Mesenchymal stem cell (in vitro differentiated cells and primary cell): ENCODE measurements at regions not wholly inside any gene's neighbourhood (a gene's known extent, or its start where the extent isn't known, plus 50 kb on each side); places are given as distances from the start of the nearest gene placed in this dataset.

Experiments
- DNase-seq: peaks from one replicate; pipeline ENCODE4 v3.0.0-alpha.2; 2013
- H2AFZ ChIP-seq: one replicate; pipeline ENCODE4 v1.6.1; 2013; ENCODE audit warnings: low read depth, mild to moderate bottlenecking, control low read depth, inconsistent platforms, low read length, moderate library complexity
- H2AK5ac ChIP-seq: 2 replicates; pipeline ENCODE4 v1.6.1; 2013; ENCODE audit warnings: low read length, moderate library complexity, mild to moderate bottlenecking, inconsistent platforms; ENCODE audit not compliant: severe bottlenecking
- H2BK120ac ChIP-seq: one replicate; pipeline ENCODE4 v1.6.1; 2013; ENCODE audit warnings: low read depth, mild to moderate bottlenecking, inconsistent platforms, low read length, moderate library complexity
- H2BK12ac ChIP-seq, 2 experiments: one replicate each; pipeline ENCODE4 v1.6.1; 2013; ENCODE audit warnings: inconsistent platforms in 2 of 2, low read length in 2 of 2, mild to moderate bottlenecking in 2 of 2, moderate library complexity in 2 of 2, control low read depth in 1 of 2
- H2BK15ac ChIP-seq: one replicate; pipeline ENCODE4 v1.6.1; 2013; ENCODE audit warnings: mild to moderate bottlenecking, low read depth, inconsistent platforms; ENCODE audit not compliant: poor library complexity, severe bottlenecking
- H2BK5ac ChIP-seq: 2 replicates; pipeline ENCODE4 v1.6.1; 2013; ENCODE audit warnings: low read depth, mild to moderate bottlenecking, low read length, control low read depth, inconsistent platforms; ENCODE audit not compliant: poor library complexity, severe bottlenecking
- H3K14ac ChIP-seq, 2 experiments: one replicate each; pipeline ENCODE4 v1.6.1; 2013; ENCODE audit warnings: inconsistent platforms in 2 of 2, low read length in 2 of 2, control low read depth in 1 of 2, mild to moderate bottlenecking in 1 of 2, moderate library complexity in 1 of 2
- H3K18ac ChIP-seq, 2 experiments: one replicate each; pipeline ENCODE4 v1.6.1; 2013; ENCODE audit warnings: inconsistent platforms in 2 of 2, low read length in 2 of 2, control low read depth in 1 of 2, low read depth in 1 of 2, mild to moderate bottlenecking in 1 of 2
- H3K23ac ChIP-seq, 2 experiments: one replicate each; pipeline ENCODE4 v1.6.1; 2013; ENCODE audit warnings: inconsistent platforms in 2 of 2, low read length in 2 of 2, mild to moderate bottlenecking in 2 of 2, moderate library complexity in 2 of 2, control low read depth in 1 of 2
- H3K27ac ChIP-seq: 2 replicates; pipeline ENCODE4 v1.5.1; 2013; ENCODE audit warnings: mild to moderate bottlenecking, moderate library complexity, low read length, control low read depth, inconsistent platforms; ENCODE audit not compliant: poor library complexity, severe bottlenecking
- H3K27me3 ChIP-seq, 2 experiments: 2 replicates each; pipeline versions ENCODE4 v1.6.1 to v1.7.0; 2013; ENCODE audit warnings: low read length in 2 of 2, mild to moderate bottlenecking in 2 of 2, moderate library complexity in 2 of 2, control low read depth in 1 of 2, inconsistent platforms in 1 of 2; ENCODE audit not compliant: control insufficient read depth in 1 of 2, insufficient read depth in 1 of 2
- H3K36me3 ChIP-seq, 2 experiments: 2 replicates each; pipeline versions ENCODE4 v1.6.1 to v1.7.0; 2013; ENCODE audit warnings: low read length in 2 of 2, control low read depth in 1 of 2, inconsistent platforms in 1 of 2, low read depth in 1 of 2, mild to moderate bottlenecking in 1 of 2; ENCODE audit not compliant: insufficient read depth in 2 of 2, control insufficient read depth in 1 of 2
- H3K4ac ChIP-seq, 2 experiments: one replicate each; pipeline ENCODE4 v1.6.1; 2013; ENCODE audit warnings: inconsistent platforms in 2 of 2, low read length in 2 of 2, mild to moderate bottlenecking in 2 of 2, moderate library complexity in 2 of 2, control low read depth in 1 of 2, low read depth in 1 of 2
- H3K4me1 ChIP-seq: 2 replicates; pipeline ENCODE4 v1.6.1; 2013; ENCODE audit warnings: low read depth, low read length, control low read depth; ENCODE audit not compliant: control insufficient read depth, insufficient read depth
- H3K4me2 ChIP-seq: 2 replicates; pipeline ENCODE4 v1.6.1; 2013; ENCODE audit warnings: low read length, mild to moderate bottlenecking, inconsistent platforms; ENCODE audit not compliant: poor library complexity, severe bottlenecking
- H3K4me3 ChIP-seq, 2 experiments: 2 replicates each; pipeline versions ENCODE4 v1.5.1 to v1.7.0; 2013; ENCODE audit warnings: low read length in 2 of 2, mild to moderate bottlenecking in 2 of 2, control low read depth in 1 of 2, low read depth in 1 of 2; ENCODE audit not compliant: insufficient read depth in 1 of 2
- H3K79me1 ChIP-seq: replicated peaks from 2 replicates; pipeline ENCODE4 v1.6.1; 2013; ENCODE audit warnings: mild to moderate bottlenecking, control low read depth, low read length, inconsistent platforms; ENCODE audit not compliant: poor library complexity, severe bottlenecking
- H3K9ac ChIP-seq: 2 replicates; pipeline ENCODE4 v1.7.0; 2013; ENCODE audit warnings: mild to moderate bottlenecking, low read length, moderate library complexity
- H3K9me3 ChIP-seq: 2 replicates; pipeline ENCODE4 v1.7.0; 2013; ENCODE audit warnings: mild to moderate bottlenecking, low read length; ENCODE audit not compliant: control insufficient read depth
- H4K8ac ChIP-seq: one replicate; pipeline ENCODE4 v1.6.1; 2013; ENCODE audit warnings: inconsistent platforms, mild to moderate bottlenecking, low read length, moderate library complexity
- H4K91ac ChIP-seq: one replicate; pipeline ENCODE4 v1.6.1; 2013; ENCODE audit warnings: mild to moderate bottlenecking, low read length, inconsistent platforms
- WGBS: methylation state at CpG from one replicate; pipeline ENCODE4 v1.1.7; 2013; ENCODE audit warnings: mixed read lengths; 5-methylcytosine and 5-hydroxymethylcytosine counted together

- DNase-seq, result no peak
- Histone ChIP-seq H4K8ac (no peak overlapping the region), H2BK12ac (no peak overlapping the region), H3K4ac (no peak overlapping the region), H3K9ac (no peak overlapping the region), H3K18ac (no peak overlapping the region), H4K91ac (no peak overlapping the region), H2BK120ac (no peak overlapping the region), H3K9me3 (no peaks in the 10 kb centered on the region), H3K14ac (no peak overlapping the region), H2AFZ (no peak overlapping the region), H2BK15ac (no peak overlapping the region), H3K4me3 (no peak overlapping the region), H2BK5ac (no peak overlapping the region), H3K4me2 (no peak overlapping the region), H3K27me3 (no peaks in the 10 kb centered on the region), H2AK5ac (no peak overlapping the region), H3K36me3 (no peaks in the 10 kb centered on the region), H3K27ac (no peak overlapping the region), H3K4me1 (no peaks in the 10 kb centered on the region), H3K23ac (no peak overlapping the region), H3K79me1 (no peaks in the 10 kb centered on the region)
- WGBS, result 88% methylated on average over 2 of the region's 3 CpGs
Measured at GRCh38 chr2:417006-417405, 129.1 kb upstream of the ALKAL2 start.

GRCh38 chr2:415986-416610 is 128.2 kb upstream of the ALKAL2 start:
- Histone ChIP-seq H3K4ac (no peak overlapping the region), H3K14ac (no peak overlapping the region), H3K27me3 (no peaks in the 10 kb centered on the region), H4K91ac (no peak overlapping the region), H3K36me3 (no peaks in the 10 kb centered on the region), H3K18ac (no peak overlapping the region), H3K4me2 (no peak overlapping the region), H3K27ac (no peak overlapping the region), H2AFZ (no peak overlapping the region), H2AK5ac (no peak overlapping the region), H3K79me1 (no peaks in the 10 kb centered on the region), H3K9ac (no peak overlapping the region), H3K9me3 (peaks cover 6% of the 10 kb centered on the region), H3K4me1 (no peaks in the 10 kb centered on the region), H2BK15ac (no peak overlapping the region), H3K23ac (no peak overlapping the region), H3K4me3 (no peak overlapping the region), H2BK120ac (no peak overlapping the region), H2BK5ac (no peak overlapping the region), H2BK12ac (no peak overlapping the region), H4K8ac (no peak overlapping the region)
- WGBS, result 86% methylated on average over 11 of the region's 12 CpGs
- no peak for DNase-seq

- Histone ChIP-seq H2AK5ac (no peak overlapping the region), H2BK12ac (no peak overlapping the region), H3K23ac (no peak overlapping the region), H3K4ac (no peak overlapping the region), H4K91ac (no peak overlapping the region), H2BK5ac (no peak overlapping the region), H2BK15ac (no peak overlapping the region), H3K4me2 (no peak overlapping the region), H3K9me3 (peaks cover 10% of the 10 kb centered on the region), H3K14ac (no peak overlapping the region), H3K4me3 (no peak overlapping the region), H3K18ac (no peak overlapping the region), H4K8ac (no peak overlapping the region), H3K36me3 (no peaks in the 10 kb centered on the region), H3K27me3 (peaks cover 0 to 5% of the 10 kb centered on the region in 2 experiments), H2AFZ (no peak overlapping the region), H3K9ac (no peak overlapping the region), H3K79me1 (no peaks in the 10 kb centered on the region), H3K27ac (no peak overlapping the region), H3K4me1 (no peaks in the 10 kb centered on the region), H2BK120ac (no peak overlapping the region)
- 63% methylated on average over 4 of the region's 4 CpGs for WGBS
- no peak for DNase-seq
Measured at GRCh38 chr2:409523-409922, 121.6 kb upstream of the ALKAL2 start.

GRCh38 chr2:407630-408029 is 119.7 kb upstream of the ALKAL2 start:
- Histone ChIP-seq H2BK15ac (no peak overlapping the region), H3K4me2 (no peak overlapping the region), H3K23ac (no peak overlapping the region), H3K4me3 (no peak overlapping the region), H3K4ac (no peak overlapping the region), H3K9me3 (peaks cover 12% of the 10 kb centered on the region), H2BK12ac (no peak overlapping the region), H4K91ac (no peak overlapping the region), H2AFZ (no peak overlapping the region), H2BK5ac (no peak overlapping the region), H3K4me1 (peaks cover 1% of the 10 kb centered on the region), H4K8ac (no peak overlapping the region), H2BK120ac (no peak overlapping the region), H3K27ac (no peak overlapping the region), H3K79me1 (no peaks in the 10 kb centered on the region), H3K14ac (no peak overlapping the region), H3K27me3 (peaks cover 0 to 7% of the 10 kb centered on the region in 2 experiments), H3K9ac (no peak overlapping the region), H3K18ac (no peak overlapping the region), H3K36me3 (no peaks in the 10 kb centered on the region), H2AK5ac (no peak overlapping the region)
- DNase-seq, result no peak
- 75% methylated on average over 9 of the region's 9 CpGs for WGBS
